ENCODE measurements at regions not wholly inside any gene's neighbourhood (a gene's known extent, or its start where the extent isn't known, plus 50 kb on each side); places are given as distances from the start of the nearest gene placed in this dataset.

GRCh38 chr17:53391197-53391596, 431.5 kb upstream of the KIF2B start:
- Histone ChIP-seq H3K27ac (ENCODE audit: low read depth, low read length) (no peak overlapping the region), H3K4me3 (ENCODE audit: insufficient read depth, low read depth, low read length) (no peak overlapping the region), H3K79me2 (ENCODE audit: insufficient read depth, low read length) (no peaks in the 10 kb centered on the region), H3K4me1 (ENCODE audit: insufficient read depth, low read length) (no peaks in the 10 kb centered on the region), H3K27me3 (ENCODE audit: insufficient read depth, low read length) (no peaks in the 10 kb centered on the region), H2AFZ (ENCODE audit: low read depth, low read length) (no peak overlapping the region), H3K9ac (ENCODE audit: low read length) (no peak overlapping the region), H3K4me2 (ENCODE audit: low read length) (no peak overlapping the region), H3K9me3 (ENCODE audit: insufficient read depth, low read depth, low read length) (no peaks in the 10 kb centered on the region), H4K20me1 (ENCODE audit: insufficient read depth, low read length) (no peaks in the 10 kb centered on the region), H3K36me3 (ENCODE audit: insufficient read depth, low read length) (no peaks in the 10 kb centered on the region)
- FAIRE-seq (no peak), DNase-seq (ENCODE audit: low read depth) (no peak)
- Mint-ChIP-seq H3K36me3 (ENCODE audit: low read depth, unreplicated experiment) (no peaks in the 10 kb centered on the region), H3K4me1 (ENCODE audit: low read depth, unreplicated experiment) (no peaks in the 10 kb centered on the region), H3K4me3 (ENCODE audit: unreplicated experiment) (no peak overlapping the region), H3K27me3 (ENCODE audit: low read depth, unreplicated experiment) (no peaks in the 10 kb centered on the region), H3K9me3 (ENCODE audit: unreplicated experiment) (no peaks in the 10 kb centered on the region), H3K27ac (ENCODE audit: unreplicated experiment) (no peak overlapping the region)
- TF ChIP-seq CTCF (IDR thresholded peaks at IDR 0.05; ENCODE audit: insufficient read depth, low read depth, low read length) = no peak
- TF ChIP-seq EZH2 (IDR thresholded peaks at IDR 0.05; ENCODE audit: insufficient read depth, low read length) = no peak

GRCh38 chr17:53390575-53390974, 432.2 kb upstream of the KIF2B start:
- no peak for FAIRE-seq

More at GRCh38 chr17:53390575-53390974, 432.2 kb upstream of the KIF2B start:
- Histone ChIP-seq H3K9me3 (ENCODE audit: insufficient read depth, low read depth, low read length) (no peaks in the 10 kb centered on the region), H3K4me2 (ENCODE audit: low read length) (no peak overlapping the region), H2AFZ (ENCODE audit: low read depth, low read length) (no peak overlapping the region), H3K27me3 (ENCODE audit: insufficient read depth, low read length) (no peaks in the 10 kb centered on the region), H3K27ac (ENCODE audit: low read depth, low read length) (no peak overlapping the region), H3K4me1 (ENCODE audit: insufficient read depth, low read length) (no peaks in the 10 kb centered on the region), H3K4me3 (ENCODE audit: insufficient read depth, low read depth, low read length) (no peak overlapping the region), H3K9ac (ENCODE audit: low read length) (no peak overlapping the region), H4K20me1 (ENCODE audit: insufficient read depth, low read length) (no peaks in the 10 kb centered on the region), H3K36me3 (ENCODE audit: insufficient read depth, low read length) (no peaks in the 10 kb centered on the region), H3K79me2 (ENCODE audit: insufficient read depth, low read length) (no peaks in the 10 kb centered on the region)
- TF ChIP-seq EZH2 (IDR thresholded peaks at IDR 0.05; ENCODE audit: insufficient read depth, low read length) (no peak), CTCF (IDR thresholded peaks at IDR 0.05; ENCODE audit: insufficient read depth, low read depth, low read length) (no peak)
- Mint-ChIP-seq H3K27ac (ENCODE audit: unreplicated experiment) (no peak overlapping the region), H3K4me3 (ENCODE audit: unreplicated experiment) (no peak overlapping the region), H3K4me1 (ENCODE audit: low read depth, unreplicated experiment) (no peaks in the 10 kb centered on the region), H3K27me3 (ENCODE audit: low read depth, unreplicated experiment) (no peaks in the 10 kb centered on the region), H3K9me3 (ENCODE audit: unreplicated experiment) (no peaks in the 10 kb centered on the region), H3K36me3 (ENCODE audit: low read depth, unreplicated experiment) (no peaks in the 10 kb centered on the region)
- no peak for DNase-seq (ENCODE audit: low read depth)

Data from astrocyte (in vitro differentiated cells and primary cell).